Vagina (tissue), 2 donors: ENCODE measurements at regions not wholly inside any gene's neighbourhood (a gene's known extent, or its start where the extent isn't known, plus 50 kb on each side); places are given as distances from the start of the nearest gene placed in this dataset.

Experiments
- POLR2A ChIP-seq, 2 donors: fragments of 450-650 bp; IDR thresholded peaks; one replicate each; pipeline ENCODE4 v1.6.1; 2017; ENCODE audit warnings: antibody characterized with exemption in 2 of 2, mild to moderate bottlenecking in 2 of 2, moderate library complexity in 2 of 2
- TF ChIP-seq, protein P1 (sequence below), 3 experiments: fragments of 450-650 bp in 2 of 3; fragments of 200-600 bp in 1 of 3; sonication (generic) in 1 of 3; IDR thresholded peaks; one replicate each; pipeline ENCODE4 v1.5.1; 2017 to 2019; ENCODE audit warnings: antibody characterized with exemption in 3 of 3, mild to moderate bottlenecking in 2 of 3, moderate library complexity in 2 of 3

DNA sequence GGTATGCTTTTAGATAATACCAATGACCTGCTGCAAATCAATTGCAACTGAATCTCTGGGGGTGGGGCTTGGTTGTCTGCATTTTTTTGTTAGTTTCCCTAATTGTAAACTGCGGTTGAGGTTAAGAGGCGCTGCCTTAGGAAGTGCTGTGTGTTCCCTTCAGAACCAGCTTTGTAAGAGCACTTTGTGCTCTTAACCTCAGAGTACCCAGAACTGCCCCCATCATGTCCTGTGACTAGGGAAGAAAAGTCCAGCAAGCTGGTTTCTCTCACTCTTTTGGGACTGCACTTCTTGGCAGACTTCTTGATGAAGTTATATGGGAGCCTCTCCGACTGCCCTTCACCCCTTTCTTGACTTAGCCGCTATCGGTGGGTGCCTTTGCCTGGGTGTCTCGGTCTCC, 245.5 kb upstream of the CXCR4 start:
- TF ChIP-seq, protein P1, sequence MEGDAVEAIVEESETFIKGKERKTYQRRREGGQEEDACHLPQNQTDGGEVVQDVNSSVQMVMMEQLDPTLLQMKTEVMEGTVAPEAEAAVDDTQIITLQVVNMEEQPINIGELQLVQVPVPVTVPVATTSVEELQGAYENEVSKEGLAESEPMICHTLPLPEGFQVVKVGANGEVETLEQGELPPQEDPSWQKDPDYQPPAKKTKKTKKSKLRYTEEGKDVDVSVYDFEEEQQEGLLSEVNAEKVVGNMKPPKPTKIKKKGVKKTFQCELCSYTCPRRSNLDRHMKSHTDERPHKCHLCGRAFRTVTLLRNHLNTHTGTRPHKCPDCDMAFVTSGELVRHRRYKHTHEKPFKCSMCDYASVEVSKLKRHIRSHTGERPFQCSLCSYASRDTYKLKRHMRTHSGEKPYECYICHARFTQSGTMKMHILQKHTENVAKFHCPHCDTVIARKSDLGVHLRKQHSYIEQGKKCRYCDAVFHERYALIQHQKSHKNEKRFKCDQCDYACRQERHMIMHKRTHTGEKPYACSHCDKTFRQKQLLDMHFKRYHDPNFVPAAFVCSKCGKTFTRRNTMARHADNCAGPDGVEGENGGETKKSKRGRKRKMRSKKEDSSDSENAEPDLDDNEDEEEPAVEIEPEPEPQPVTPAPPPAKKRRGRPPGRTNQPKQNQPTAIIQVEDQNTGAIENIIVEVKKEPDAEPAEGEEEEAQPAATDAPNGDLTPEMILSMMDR (IDR thresholded peaks at IDR 0.05), result no peak
- TF ChIP-seq POLR2A (IDR thresholded peaks at IDR 0.05), result no peak
